Mucosa of descending colon (tissue), 3 donors: ENCODE measurements at regions not wholly inside any gene's neighbourhood (a gene's known extent, or its start where the extent isn't known, plus 50 kb on each side); places are given as distances from the start of the nearest gene placed in this dataset.

Experiments
- ATAC-seq: fragments of 200-7000 bp; cut with Tn5 transposase; one replicate; pipeline ENCODE4 v1.9.1; 2020; ENCODE audit warnings: mild to moderate bottlenecking, moderate library complexity
- DNase-seq, 3 donors: peaks; one replicate each; pipeline ENCODE4 v3.0.0-alpha.2; 2020
- H3K36me3 ChIP-seq: fragments of 200-600 bp; one replicate; pipeline ENCODE4 v1.8.0; 2021; ENCODE audit warnings: low read depth, mild to moderate bottlenecking
- H3K4me1 ChIP-seq: fragments of 200-600 bp; one replicate; pipeline ENCODE4 v1.8.0; 2021; ENCODE audit warnings: low read depth, mild to moderate bottlenecking
- H3K4me3 ChIP-seq: fragments of 200-600 bp; one replicate; pipeline ENCODE4 v1.8.0; 2021; ENCODE audit warnings: mild to moderate bottlenecking
- H3K9me3 ChIP-seq: fragments of 200-600 bp; one replicate; pipeline ENCODE4 v1.8.0; 2021; ENCODE audit warnings: mild to moderate bottlenecking
- intact Hi-C, 2 donors: fragments of 100-400 bp; cut with DNase I in 1 of 2; cut with micrococcal nuclease in 1 of 2; formaldehyde crosslinking; loops; one replicate each; pipeline versions ENCODE4 v1.11.0 to v1.11.1; 2022; cut with DNase I, micrococcal nuclease
- TF ChIP-seq, protein P1 (sequence below): fragments of 200-600 bp; IDR thresholded peaks from one replicate; pipeline ENCODE4 v1.8.0; 2022; ENCODE audit warnings: antibody characterized with exemption, mild to moderate bottlenecking
- donor health status: DM: no; HTN: no; CAD: no; lungs with moderate emphysema.
- donor health status: DM: no; HTN: no; CAD: no.
- donor health status: DM: no; HTN: yes; CAD: no.

DNA sequence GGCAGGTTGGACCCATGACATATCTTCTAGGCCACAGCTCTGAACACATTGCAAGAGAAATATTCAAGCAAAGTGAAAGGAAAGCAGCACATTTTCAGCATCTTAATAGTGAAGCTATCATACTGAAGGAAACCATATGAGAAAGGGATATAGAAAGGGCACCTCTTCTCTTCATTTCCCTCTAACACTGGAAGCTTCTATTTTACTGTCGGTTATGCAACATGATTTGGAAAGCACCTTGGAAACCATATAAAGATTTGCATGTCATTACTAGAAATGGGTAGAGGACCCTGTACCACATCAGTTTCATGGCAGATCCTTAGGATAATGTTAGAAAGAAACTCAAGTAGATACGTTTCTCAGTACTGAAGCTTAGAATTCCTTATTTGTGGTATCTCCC lies 70.5 kb upstream of the HMGN3 start:
- Histone ChIP-seq H3K4me1 (no peaks in the 10 kb centered on the region), H3K36me3 (no peaks in the 10 kb centered on the region), H3K9me3 (no peaks in the 10 kb centered on the region), H3K4me3 (no peak overlapping the region)
- intact Hi-C loops, result no loop called here
- TF ChIP-seq, protein P1, sequence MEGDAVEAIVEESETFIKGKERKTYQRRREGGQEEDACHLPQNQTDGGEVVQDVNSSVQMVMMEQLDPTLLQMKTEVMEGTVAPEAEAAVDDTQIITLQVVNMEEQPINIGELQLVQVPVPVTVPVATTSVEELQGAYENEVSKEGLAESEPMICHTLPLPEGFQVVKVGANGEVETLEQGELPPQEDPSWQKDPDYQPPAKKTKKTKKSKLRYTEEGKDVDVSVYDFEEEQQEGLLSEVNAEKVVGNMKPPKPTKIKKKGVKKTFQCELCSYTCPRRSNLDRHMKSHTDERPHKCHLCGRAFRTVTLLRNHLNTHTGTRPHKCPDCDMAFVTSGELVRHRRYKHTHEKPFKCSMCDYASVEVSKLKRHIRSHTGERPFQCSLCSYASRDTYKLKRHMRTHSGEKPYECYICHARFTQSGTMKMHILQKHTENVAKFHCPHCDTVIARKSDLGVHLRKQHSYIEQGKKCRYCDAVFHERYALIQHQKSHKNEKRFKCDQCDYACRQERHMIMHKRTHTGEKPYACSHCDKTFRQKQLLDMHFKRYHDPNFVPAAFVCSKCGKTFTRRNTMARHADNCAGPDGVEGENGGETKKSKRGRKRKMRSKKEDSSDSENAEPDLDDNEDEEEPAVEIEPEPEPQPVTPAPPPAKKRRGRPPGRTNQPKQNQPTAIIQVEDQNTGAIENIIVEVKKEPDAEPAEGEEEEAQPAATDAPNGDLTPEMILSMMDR, result no peak
- ATAC-seq, result no peak
- DNase-seq, result no peak

DNA sequence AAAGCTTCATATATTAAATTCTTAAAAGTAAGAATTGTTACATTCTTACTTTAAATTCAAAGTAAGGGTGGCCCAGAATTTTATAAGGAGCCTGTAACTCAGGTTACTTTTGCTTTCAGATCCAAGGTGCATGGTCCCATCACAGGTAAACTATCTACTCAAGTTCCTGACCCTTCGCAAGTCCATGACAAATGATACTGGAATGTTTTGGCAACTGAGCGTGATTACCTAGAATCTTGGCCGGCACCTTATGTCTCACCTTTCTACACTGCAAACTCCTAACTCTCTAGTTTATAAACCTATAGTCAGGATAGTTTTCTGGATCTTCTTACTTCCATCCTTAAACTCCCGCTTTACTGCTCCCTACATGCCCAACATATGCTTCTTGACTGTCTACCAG lies 67.9 kb upstream of the HMGN3 start:
- DNase-seq, result no peak
- TF ChIP-seq, protein P1, result no peak
- intact Hi-C loops, result no loop called here
- Histone ChIP-seq H3K4me3 (no peak overlapping the region), H3K9me3 (no peaks in the 10 kb centered on the region), H3K4me1 (no peaks in the 10 kb centered on the region), H3K36me3 (no peaks in the 10 kb centered on the region)
- ATAC-seq, result no peak

DNA sequence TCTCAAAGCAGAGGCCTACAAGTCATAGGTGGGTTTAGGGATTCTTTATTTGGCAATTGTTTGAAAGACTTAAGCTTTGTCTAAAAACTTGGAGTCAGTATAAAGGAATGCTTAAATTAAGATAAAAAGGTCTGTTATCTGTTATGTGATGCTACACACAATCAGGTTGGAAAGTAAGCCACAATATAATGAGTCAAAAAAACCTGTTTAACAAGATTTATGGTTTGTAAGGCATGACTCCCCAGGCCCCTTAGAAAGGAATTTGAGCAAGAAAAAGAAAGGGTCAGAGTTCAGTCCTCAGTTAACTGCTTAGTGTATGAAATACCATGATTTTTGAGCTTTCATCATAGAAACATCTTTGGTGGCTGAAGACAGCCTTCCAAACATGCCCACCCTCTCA lies 66.8 kb upstream of the HMGN3 start:
- DNase-seq (no peak), ATAC-seq (no peak)
- Histone ChIP-seq H3K4me3 (no peak overlapping the region), H3K4me1 (no peaks in the 10 kb centered on the region), H3K36me3 (no peaks in the 10 kb centered on the region), H3K9me3 (no peaks in the 10 kb centered on the region)
- TF ChIP-seq, protein P1, result no peak
- intact Hi-C loops, result no loop called here

DNA sequence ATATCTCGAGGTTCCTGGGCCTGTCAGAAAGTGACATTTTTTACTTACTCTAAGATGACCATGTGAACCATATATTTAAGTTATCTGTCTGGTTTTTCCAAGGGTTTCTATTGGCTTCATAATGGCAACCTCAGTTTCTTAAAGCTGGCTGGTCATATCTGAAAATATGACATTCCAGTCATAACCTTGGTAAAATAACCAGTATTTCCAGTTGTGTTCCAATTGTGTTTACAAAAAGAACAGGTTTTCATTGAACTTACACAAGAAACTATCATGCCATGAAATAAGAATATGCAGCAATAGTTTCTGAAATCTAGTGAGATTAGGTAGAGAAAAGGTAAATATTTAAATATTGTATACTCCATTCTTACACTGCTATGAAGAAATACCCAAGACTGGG lies 61.7 kb upstream of the HMGN3 start:
- H3K9me3 ChIP-seq, result no peaks in the 10 kb centered on the region
- DNase-seq (no peak), ATAC-seq (no peak)

More for the DNA sequence above, 61.7 kb upstream of the HMGN3 start:
- TF ChIP-seq, protein P1, result no peak
- Histone ChIP-seq H3K4me3 (no peak overlapping the region), H3K36me3 (no peaks in the 10 kb centered on the region), H3K4me1 (no peaks in the 10 kb centered on the region)
- intact Hi-C loops, result no loop called here
